ENCODE measurements at regions not wholly inside any gene's neighbourhood (a gene's known extent, or its start where the extent isn't known, plus 50 kb on each side); places are given as distances from the start of the nearest gene placed in this dataset.

DNA sequence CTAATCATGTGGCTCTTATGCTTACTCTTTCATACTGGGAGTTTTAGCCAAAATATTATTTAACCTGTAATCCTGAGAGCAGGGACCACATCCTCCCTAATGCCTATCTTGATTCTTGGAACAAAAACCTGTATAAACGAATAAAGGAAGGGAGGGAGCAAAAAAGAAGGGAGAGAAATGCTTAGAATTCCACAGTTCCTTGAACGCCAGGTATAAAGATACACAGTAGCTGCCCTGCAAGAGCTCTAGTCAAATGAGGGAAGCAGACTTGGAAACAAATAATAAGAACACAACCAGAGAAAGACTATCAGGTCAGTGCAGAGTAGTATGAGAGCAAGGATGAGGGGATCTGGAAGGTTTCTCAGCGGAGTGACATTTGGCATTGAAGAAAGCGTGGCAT is 116.3 kb downstream of the SLC30A10 start:
- TF ChIP-seq, protein P1, sequence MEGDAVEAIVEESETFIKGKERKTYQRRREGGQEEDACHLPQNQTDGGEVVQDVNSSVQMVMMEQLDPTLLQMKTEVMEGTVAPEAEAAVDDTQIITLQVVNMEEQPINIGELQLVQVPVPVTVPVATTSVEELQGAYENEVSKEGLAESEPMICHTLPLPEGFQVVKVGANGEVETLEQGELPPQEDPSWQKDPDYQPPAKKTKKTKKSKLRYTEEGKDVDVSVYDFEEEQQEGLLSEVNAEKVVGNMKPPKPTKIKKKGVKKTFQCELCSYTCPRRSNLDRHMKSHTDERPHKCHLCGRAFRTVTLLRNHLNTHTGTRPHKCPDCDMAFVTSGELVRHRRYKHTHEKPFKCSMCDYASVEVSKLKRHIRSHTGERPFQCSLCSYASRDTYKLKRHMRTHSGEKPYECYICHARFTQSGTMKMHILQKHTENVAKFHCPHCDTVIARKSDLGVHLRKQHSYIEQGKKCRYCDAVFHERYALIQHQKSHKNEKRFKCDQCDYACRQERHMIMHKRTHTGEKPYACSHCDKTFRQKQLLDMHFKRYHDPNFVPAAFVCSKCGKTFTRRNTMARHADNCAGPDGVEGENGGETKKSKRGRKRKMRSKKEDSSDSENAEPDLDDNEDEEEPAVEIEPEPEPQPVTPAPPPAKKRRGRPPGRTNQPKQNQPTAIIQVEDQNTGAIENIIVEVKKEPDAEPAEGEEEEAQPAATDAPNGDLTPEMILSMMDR (IDR thresholded peaks at IDR 0.05; ENCODE audit: unreplicated experiment) = no peak
- H3K4me1 Mint-ChIP-seq (ENCODE audit: low read depth) = no peaks in the 10 kb centered on the region
- no peak for DNase-seq (ENCODE audit: low spot score, unreplicated experiment)
- no peak overlapping the region for H3K27ac Mint-ChIP-seq
- H3K27me3 Mint-ChIP-seq = peaks cover 10% of the 10 kb centered on the region
- H3K36me3 Mint-ChIP-seq (ENCODE audit: insufficient read depth) = no peaks in the 10 kb centered on the region
- no peaks in the 10 kb centered on the region for H3K9me3 Mint-ChIP-seq (ENCODE audit: low read depth)
- H3K4me3 Mint-ChIP-seq (ENCODE audit: low read depth) = no peak overlapping the region

DNA sequence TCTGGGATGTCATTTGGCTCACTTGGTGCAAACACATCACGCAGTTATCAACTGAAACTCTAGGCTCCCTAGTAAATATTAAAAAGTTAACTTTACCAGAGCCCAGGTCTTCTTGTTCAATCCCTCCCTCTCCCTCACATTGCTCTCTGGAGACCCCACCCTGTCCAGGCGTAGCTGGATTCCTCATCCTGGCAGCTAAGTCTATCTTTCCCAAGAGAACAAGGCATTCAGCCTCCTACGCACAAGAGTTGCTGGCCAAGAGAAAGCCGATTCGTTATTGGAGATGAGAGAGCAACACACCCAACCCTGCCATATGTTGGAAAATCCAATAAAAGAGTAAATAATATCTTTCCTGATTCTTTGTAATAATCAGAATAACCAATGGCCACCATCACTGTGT is 117.9 kb downstream of the SLC30A10 start:
- DNase-seq (ENCODE audit: low spot score, unreplicated experiment) = no peak
- TF ChIP-seq, protein P1 (IDR thresholded peaks at IDR 0.05; ENCODE audit: unreplicated experiment) = no peak
- Mint-ChIP-seq H3K4me3 (ENCODE audit: low read depth) (no peak overlapping the region), H3K36me3 (ENCODE audit: insufficient read depth) (no peaks in the 10 kb centered on the region), H3K9me3 (ENCODE audit: low read depth) (no peaks in the 10 kb centered on the region), H3K27ac (no peak overlapping the region), H3K4me1 (ENCODE audit: low read depth) (no peaks in the 10 kb centered on the region), H3K27me3 (peaks cover 5% of the 10 kb centered on the region)

DNA sequence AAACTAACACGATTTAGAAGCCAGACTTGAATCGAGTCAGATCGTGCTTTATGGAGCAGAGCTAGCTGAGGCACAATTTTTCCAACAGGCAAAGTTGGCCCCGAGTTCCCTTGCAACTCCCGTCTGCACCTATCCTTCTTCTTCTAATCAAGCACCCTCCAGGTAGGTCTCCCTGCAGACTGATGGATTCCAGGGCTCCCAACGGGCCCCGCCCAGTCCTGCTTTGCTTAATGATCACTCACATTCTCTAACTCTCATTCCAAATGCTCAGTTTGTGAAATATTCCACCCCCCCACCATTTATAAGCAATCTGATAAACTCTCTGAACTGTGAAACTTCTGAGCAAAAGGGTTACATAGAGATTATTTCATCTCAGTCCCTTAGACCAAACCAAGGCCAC is 119.6 kb downstream of the SLC30A10 start:
- H3K9me3 Mint-ChIP-seq (ENCODE audit: low read depth) = no peaks in the 10 kb centered on the region
- H3K36me3 Mint-ChIP-seq (ENCODE audit: insufficient read depth) = no peaks in the 10 kb centered on the region
- TF ChIP-seq, protein P1 (IDR thresholded peaks at IDR 0.05; ENCODE audit: unreplicated experiment) = no peak
- no peak overlapping the region for H3K4me3 Mint-ChIP-seq (ENCODE audit: low read depth)
- DNase-seq (ENCODE audit: low spot score, unreplicated experiment) = no peak
- H3K4me1 Mint-ChIP-seq (ENCODE audit: low read depth) = no peaks in the 10 kb centered on the region
- no peaks in the 10 kb centered on the region for H3K27me3 Mint-ChIP-seq
- H3K27ac Mint-ChIP-seq = no peak overlapping the region

DNA sequence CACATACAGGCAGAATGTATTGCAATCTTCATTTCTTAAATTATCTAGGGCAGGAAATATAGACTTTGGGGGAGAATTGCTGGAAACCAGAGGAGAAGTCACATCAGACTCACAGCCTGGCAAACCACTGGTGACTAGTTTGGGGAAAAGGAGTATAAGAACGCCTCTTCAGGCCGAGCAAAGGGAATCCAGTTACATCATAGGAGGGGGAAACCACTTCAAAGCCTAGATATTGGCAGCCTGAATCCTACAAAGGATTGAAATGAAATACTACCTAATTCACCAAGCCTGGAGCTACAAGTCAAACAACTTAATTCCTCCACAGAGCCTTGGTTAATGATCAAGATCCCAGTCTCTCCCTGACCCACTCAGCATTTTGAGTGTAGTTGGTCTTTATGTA is 121.7 kb downstream of the SLC30A10 start:
- no peak for DNase-seq (ENCODE audit: low spot score, unreplicated experiment)
- Mint-ChIP-seq H3K4me3 (ENCODE audit: low read depth) (no peak overlapping the region), H3K36me3 (ENCODE audit: insufficient read depth) (no peaks in the 10 kb centered on the region), H3K27ac (no peak overlapping the region), H3K27me3 (no peaks in the 10 kb centered on the region), H3K4me1 (ENCODE audit: low read depth) (no peaks in the 10 kb centered on the region), H3K9me3 (ENCODE audit: low read depth) (peaks cover 3% of the 10 kb centered on the region)
- TF ChIP-seq, protein P1 (IDR thresholded peaks at IDR 0.05; ENCODE audit: unreplicated experiment) = no peak

DNA sequence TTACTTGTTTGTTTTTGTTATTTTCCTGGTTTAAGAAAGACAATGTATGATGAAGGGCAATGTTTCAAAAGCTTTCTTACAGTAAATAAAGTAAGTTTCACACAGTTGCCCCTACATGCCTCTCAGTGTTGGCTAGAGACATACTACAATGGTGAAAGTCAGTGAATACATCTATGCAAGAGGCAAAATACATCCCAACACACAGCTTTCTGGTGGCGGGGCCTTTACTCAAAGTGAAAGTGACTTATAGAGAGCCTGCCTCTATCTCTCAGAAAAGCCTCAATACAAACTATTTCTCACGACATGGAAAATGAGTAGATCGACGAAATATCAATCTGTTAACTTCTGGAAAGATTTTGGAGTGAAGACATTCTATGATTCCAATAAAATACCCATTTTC is 122.3 kb downstream of the SLC30A10 start:
- TF ChIP-seq, protein P1 (IDR thresholded peaks at IDR 0.05; ENCODE audit: unreplicated experiment) = no peak
- Mint-ChIP-seq H3K27ac (no peak overlapping the region), H3K27me3 (no peaks in the 10 kb centered on the region), H3K4me3 (ENCODE audit: low read depth) (no peak overlapping the region), H3K4me1 (ENCODE audit: low read depth) (no peaks in the 10 kb centered on the region), H3K36me3 (ENCODE audit: insufficient read depth) (no peaks in the 10 kb centered on the region), H3K9me3 (ENCODE audit: low read depth) (peaks cover 3% of the 10 kb centered on the region)
- DNase-seq (ENCODE audit: low spot score, unreplicated experiment) = no peak
